ENCODE measurements at regions not wholly inside any gene's neighbourhood (a gene's known extent, or its start where the extent isn't known, plus 50 kb on each side); places are given as distances from the start of the nearest gene placed in this dataset.

DNA sequence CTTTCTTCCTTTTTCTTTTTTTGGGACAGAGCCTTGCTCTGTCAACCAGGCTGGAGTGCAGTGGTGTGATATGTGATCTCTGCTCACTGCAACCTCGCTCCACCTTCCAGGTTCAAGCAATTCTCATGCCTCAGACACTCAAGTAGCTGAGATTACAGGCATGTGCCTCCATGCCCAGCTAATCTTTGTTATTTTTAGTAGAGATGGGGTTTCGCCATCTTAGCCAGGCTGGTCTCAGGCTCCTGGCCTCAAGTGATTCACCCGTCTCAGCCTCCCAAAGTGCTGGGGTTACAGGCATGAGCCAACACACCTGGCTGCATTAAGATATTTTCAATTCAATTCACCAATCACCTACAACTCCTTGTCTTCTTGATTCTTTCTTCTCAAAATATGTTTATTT is 1046.5 kb downstream of the GALC start:
- TF ChIP-seq, protein P1, sequence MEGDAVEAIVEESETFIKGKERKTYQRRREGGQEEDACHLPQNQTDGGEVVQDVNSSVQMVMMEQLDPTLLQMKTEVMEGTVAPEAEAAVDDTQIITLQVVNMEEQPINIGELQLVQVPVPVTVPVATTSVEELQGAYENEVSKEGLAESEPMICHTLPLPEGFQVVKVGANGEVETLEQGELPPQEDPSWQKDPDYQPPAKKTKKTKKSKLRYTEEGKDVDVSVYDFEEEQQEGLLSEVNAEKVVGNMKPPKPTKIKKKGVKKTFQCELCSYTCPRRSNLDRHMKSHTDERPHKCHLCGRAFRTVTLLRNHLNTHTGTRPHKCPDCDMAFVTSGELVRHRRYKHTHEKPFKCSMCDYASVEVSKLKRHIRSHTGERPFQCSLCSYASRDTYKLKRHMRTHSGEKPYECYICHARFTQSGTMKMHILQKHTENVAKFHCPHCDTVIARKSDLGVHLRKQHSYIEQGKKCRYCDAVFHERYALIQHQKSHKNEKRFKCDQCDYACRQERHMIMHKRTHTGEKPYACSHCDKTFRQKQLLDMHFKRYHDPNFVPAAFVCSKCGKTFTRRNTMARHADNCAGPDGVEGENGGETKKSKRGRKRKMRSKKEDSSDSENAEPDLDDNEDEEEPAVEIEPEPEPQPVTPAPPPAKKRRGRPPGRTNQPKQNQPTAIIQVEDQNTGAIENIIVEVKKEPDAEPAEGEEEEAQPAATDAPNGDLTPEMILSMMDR (IDR thresholded peaks at IDR 0.05; ENCODE audit: low read depth, low read length, missing control alignments), result no peak
- H3K4me3 ChIP-seq (ENCODE audit: low read depth, low read length), result no peak overlapping the region
- DNase-seq (ENCODE audit: low read depth), result no peak

DNA sequence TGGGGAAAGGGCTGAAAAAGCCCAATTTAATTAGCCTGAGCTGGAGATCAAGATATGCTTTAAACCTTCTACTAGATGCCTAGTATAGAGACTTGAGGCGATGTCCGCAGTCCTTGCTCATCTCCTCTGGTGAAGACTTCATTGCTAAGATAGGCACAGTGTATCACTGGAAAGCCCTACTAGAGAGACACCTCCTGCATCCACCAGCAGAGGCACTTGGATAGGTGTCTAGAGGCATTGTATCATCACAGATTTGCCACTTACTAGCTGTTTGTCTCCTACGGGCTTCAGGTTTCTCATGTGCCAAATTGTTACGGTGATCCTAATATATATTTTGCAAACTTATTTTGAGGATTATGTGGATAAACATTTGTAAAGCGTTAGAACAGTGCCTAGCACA is 1048.5 kb downstream of the GALC start:
- no peak overlapping the region for H3K4me3 ChIP-seq (ENCODE audit: low read depth, low read length)
- TF ChIP-seq, protein P1 (IDR thresholded peaks at IDR 0.05; ENCODE audit: low read depth, low read length, missing control alignments), result no peak
- no peak for DNase-seq (ENCODE audit: low read depth)

DNA sequence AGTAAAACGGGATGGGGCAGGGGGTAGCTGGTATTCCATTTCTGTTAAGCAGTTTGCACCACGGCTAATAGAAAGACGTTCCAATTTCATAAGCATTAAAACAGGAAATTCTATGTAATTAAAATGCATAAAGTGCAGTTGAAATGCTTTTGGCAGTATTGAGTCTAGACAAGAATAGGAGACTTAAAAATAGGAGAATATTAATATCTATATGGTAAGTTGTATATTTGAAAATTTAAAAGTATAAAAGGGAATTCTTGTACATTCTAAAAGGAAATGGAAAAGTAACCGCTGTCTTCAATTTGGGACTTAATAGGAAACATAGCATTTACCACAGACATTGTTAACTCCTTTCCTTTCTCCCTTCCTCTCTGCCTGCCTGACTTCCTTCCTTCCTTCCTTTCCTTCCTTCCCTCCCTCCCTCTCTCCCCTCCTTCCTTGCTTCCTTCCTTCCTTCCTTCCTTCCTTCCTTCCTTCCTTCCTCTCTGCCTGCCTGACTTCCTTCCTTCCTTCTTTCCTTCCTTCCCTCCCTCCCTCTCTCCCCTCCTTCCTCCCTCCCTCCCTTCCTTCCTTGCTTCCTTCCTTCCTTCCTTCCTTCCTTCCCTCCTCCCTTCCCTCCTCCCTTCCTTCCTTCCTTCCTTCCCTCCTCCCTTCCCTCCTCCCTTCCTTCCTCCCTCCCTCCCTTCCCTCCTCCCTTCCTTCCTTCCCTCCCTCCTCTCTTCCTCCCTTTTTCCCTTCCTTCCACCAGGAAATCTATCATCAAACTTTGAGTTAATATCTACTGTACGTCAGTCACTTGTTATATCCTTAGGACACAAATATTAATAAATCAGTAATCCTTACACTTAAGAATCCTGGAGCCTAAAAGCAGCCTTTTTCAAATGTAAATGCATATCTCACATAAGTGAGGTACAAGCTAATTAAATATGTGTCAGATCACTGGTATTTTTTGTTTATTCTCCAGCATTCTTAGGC is 1049.3 kb downstream of the GALC start:
- DNase-seq (ENCODE audit: low read depth), result no peak
- no peak overlapping the region for H3K4me3 ChIP-seq (ENCODE audit: low read depth, low read length)
- TF ChIP-seq, protein P1 (IDR thresholded peaks at IDR 0.05; ENCODE audit: low read depth, low read length, missing control alignments), result no peak

DNA sequence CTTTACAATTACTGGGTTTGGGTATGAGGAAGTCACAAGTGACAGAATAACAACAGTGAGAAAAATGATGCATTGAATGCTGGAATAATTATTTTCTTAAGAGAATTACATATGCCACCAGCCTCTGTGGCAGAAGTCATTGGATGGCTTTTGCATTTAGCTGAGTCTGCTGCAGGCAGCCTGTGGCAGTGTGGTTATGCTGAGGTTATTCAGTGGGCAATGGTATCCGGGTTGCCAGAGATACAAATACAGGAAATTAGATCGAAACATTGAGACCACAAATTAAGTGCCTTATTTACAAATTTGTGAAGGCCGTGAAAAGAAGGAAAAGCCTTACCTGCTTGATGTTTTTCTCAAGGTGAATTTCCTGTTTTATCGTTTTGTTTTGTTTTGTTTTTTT is 1050.0 kb downstream of the GALC start:
- TF ChIP-seq, protein P1 (IDR thresholded peaks at IDR 0.05; ENCODE audit: low read depth, low read length, missing control alignments), result no peak
- no peak for DNase-seq (ENCODE audit: low read depth)
- no peak overlapping the region for H3K4me3 ChIP-seq (ENCODE audit: low read depth, low read length)

- no peak overlapping the region for H3K4me3 ChIP-seq (ENCODE audit: low read depth, low read length)
- no peak for DNase-seq (ENCODE audit: low read depth)
- TF ChIP-seq, protein P1 (IDR thresholded peaks at IDR 0.05; ENCODE audit: low read depth, low read length, missing control alignments), result no peak
Measured at GRCh38 chr14:86940106-86940505, 1052.9 kb downstream of the GALC start.

- TF ChIP-seq, protein P1 (IDR thresholded peaks at IDR 0.05; ENCODE audit: low read depth, low read length, missing control alignments), result no peak
- H3K4me3 ChIP-seq (ENCODE audit: low read depth, low read length), result no peak overlapping the region
- no peak for DNase-seq (ENCODE audit: low read depth)
Measured at GRCh38 chr14:86938320-86938719, 1054.7 kb downstream of the GALC start.

DNA sequence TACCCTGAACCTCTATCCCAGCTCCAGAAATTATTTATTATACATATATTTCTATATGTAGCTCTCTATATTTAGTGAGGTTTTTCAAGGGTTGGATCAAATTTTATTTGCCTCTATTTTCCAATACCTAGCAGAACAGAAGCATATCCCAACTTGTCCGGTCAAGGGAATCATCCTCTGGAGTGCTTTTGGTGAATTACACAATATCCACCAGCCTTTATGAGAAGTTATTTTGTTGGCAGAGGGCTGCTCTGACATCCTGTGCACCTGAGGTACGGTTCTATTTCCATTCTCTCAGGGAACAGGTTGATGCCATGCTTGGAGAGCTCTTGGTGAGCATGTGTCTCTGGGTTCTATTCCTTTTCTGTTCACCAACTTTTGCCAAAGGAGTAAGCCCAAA is 1056.4 kb downstream of the GALC start:
- no peak for DNase-seq (ENCODE audit: low read depth)
- H3K4me3 ChIP-seq (ENCODE audit: low read depth, low read length), result no peak overlapping the region
- TF ChIP-seq, protein P1 (IDR thresholded peaks at IDR 0.05; ENCODE audit: low read depth, low read length, missing control alignments), result no peak
